SK-N-SH treated with all-trans-retinoic acid at 6 μM for 48 hours (cell line): ENCODE measurements at regions not wholly inside any gene's neighbourhood (a gene's known extent, or its start where the extent isn't known, plus 50 kb on each side); places are given as distances from the start of the nearest gene placed in this dataset.

Experiments
- ARNTL ChIP-seq: fragments of 450-650 bp; formaldehyde crosslinking; IDR thresholded peaks from 2 replicates; pipeline ENCODE4 v1.5.0; 2020; ENCODE audit warnings: low read depth, mild to moderate bottlenecking, moderate library complexity, borderline replicate concordance
- ESRRG ChIP-seq: fragments of 250-450 bp; sonication (Bioruptor Pico); IDR thresholded peaks from 2 replicates; pipeline ENCODE4 v1.6.1; 2021; ENCODE audit warnings: mild to moderate bottlenecking
- ISL1 ChIP-seq: fragments of 250-450 bp; sonication (Bioruptor Pico); IDR thresholded peaks from 2 replicates; pipeline ENCODE4 v2.1.2; 2022; ENCODE audit warnings: mild to moderate bottlenecking, moderate library complexity
- OSR1 ChIP-seq: fragments of 250-450 bp; sonication (Bioruptor Pico); IDR thresholded peaks from 2 replicates; pipeline ENCODE4 v1.8.0; 2022; ENCODE audit warnings: moderate library complexity, mild to moderate bottlenecking, inconsistent platforms
- POU6F1 ChIP-seq: fragments of 250-450 bp; sonication (Bioruptor Pico); IDR thresholded peaks from 2 replicates; pipeline ENCODE4 v1.8.0; 2021; ENCODE audit warnings: low read depth, mild to moderate bottlenecking, moderate library complexity, borderline replicate concordance
- PPARA ChIP-seq: fragments of 250-450 bp; sonication (Bioruptor Pico); IDR thresholded peaks from 2 replicates; pipeline ENCODE4 v1.5.0; 2020; ENCODE audit warnings: mild to moderate bottlenecking, borderline replicate concordance
- SNAI2 ChIP-seq: fragments of 250-450 bp; sonication (Bioruptor Pico); IDR thresholded peaks from 2 replicates; pipeline ENCODE4 v1.5.0; 2020; ENCODE audit warnings: mild to moderate bottlenecking, moderate library complexity
- TCF4 ChIP-seq: fragments of 250-450 bp; sonication (Bioruptor Pico); IDR thresholded peaks from 2 replicates; pipeline ENCODE4 v1.8.0; 2021; ENCODE audit warnings: mild to moderate bottlenecking, moderate library complexity, borderline replicate concordance
- TOX ChIP-seq: fragments of 250-450 bp; sonication (Bioruptor Pico); IDR thresholded peaks from 2 replicates; pipeline ENCODE4 v1.8.0; 2021; ENCODE audit warnings: mild to moderate bottlenecking, moderate library complexity, borderline replicate concordance
- ZFP30 ChIP-seq: fragments of 450-650 bp; formaldehyde crosslinking; IDR thresholded peaks from 2 replicates; pipeline ENCODE4 v1.5.0; 2022; ENCODE audit warnings: mild to moderate bottlenecking, moderate library complexity
- TF ChIP-seq, protein P1 (sequence below): fragments of 250-450 bp; sonication (Bioruptor Pico); IDR thresholded peaks from 2 replicates; pipeline ENCODE4 v1.8.0; 2020; ENCODE audit warnings: mild to moderate bottlenecking, moderate library complexity, borderline replicate concordance
- TF ChIP-seq, protein P2 (sequence below): fragments of 250-450 bp; sonication (Bioruptor Pico); IDR thresholded peaks from 2 replicates; pipeline ENCODE4 v1.5.1; 2020; ENCODE audit warnings: low read depth, mild to moderate bottlenecking, moderate library complexity
- TF ChIP-seq, protein P3 (sequence below): fragments of 250-450 bp; sonication (Bioruptor Pico); IDR thresholded peaks from 2 replicates; pipeline ENCODE4 v1.5.0; 2020; ENCODE audit warnings: mild to moderate bottlenecking, moderate library complexity

DNA sequence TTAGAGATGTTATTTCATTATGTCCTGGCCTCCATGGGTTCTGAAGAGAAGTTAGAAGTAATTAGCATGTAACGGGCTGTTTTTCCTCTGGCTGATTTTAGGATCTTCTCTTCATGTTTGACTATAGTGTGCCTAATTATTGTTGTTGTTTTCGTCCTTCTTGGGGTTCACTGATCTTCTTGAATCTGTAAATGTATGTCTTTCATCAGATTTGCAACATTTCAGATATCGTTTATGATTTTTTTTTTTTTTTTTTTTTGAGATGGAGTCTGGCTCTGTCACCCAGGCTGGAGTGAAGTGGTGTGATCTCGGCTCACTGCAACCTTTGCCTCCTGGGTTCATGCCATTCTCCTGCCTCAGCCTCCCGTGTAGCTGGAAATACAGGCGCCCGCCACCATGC lies 246.7 kb downstream of the TFAP2C start:
- TF ChIP-seq OSR1 (no peak), SNAI2 (CRISPR knock-in tag) (no peak), ARNTL (CRISPR knock-in tag) (no peak), TCF4 (no peak), ISL1 (no peak), ESRRG (CRISPR knock-in tag) (no peak), ZFP30 (CRISPR knock-in tag) (no peak), POU6F1 (CRISPR knock-in tag) (no peak), TOX (CRISPR knock-in tag) (no peak), PPARA (CRISPR knock-in tag) (no peak)
- TF ChIP-seq, protein P1, sequence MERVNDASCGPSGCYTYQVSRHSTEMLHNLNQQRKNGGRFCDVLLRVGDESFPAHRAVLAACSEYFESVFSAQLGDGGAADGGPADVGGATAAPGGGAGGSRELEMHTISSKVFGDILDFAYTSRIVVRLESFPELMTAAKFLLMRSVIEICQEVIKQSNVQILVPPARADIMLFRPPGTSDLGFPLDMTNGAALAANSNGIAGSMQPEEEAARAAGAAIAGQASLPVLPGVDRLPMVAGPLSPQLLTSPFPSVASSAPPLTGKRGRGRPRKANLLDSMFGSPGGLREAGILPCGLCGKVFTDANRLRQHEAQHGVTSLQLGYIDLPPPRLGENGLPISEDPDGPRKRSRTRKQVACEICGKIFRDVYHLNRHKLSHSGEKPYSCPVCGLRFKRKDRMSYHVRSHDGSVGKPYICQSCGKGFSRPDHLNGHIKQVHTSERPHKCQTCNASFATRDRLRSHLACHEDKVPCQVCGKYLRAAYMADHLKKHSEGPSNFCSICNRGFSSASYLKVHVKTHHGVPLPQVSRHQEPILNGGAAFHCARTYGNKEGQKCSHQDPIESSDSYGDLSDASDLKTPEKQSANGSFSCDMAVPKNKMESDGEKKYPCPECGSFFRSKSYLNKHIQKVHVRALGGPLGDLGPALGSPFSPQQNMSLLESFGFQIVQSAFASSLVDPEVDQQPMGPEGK (CRISPR knock-in tag) = no peak
- TF ChIP-seq, protein P2, sequence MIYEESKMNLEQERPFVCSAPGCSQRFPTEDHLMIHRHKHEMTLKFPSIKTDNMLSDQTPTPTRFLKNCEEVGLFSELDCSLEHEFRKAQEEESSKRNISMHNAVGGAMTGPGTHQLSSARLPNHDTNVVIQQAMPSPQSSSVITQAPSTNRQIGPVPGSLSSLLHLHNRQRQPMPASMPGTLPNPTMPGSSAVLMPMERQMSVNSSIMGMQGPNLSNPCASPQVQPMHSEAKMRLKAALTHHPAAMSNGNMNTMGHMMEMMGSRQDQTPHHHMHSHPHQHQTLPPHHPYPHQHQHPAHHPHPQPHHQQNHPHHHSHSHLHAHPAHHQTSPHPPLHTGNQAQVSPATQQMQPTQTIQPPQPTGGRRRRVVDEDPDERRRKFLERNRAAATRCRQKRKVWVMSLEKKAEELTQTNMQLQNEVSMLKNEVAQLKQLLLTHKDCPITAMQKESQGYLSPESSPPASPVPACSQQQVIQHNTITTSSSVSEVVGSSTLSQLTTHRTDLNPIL = no peak
- TF ChIP-seq, protein P3, sequence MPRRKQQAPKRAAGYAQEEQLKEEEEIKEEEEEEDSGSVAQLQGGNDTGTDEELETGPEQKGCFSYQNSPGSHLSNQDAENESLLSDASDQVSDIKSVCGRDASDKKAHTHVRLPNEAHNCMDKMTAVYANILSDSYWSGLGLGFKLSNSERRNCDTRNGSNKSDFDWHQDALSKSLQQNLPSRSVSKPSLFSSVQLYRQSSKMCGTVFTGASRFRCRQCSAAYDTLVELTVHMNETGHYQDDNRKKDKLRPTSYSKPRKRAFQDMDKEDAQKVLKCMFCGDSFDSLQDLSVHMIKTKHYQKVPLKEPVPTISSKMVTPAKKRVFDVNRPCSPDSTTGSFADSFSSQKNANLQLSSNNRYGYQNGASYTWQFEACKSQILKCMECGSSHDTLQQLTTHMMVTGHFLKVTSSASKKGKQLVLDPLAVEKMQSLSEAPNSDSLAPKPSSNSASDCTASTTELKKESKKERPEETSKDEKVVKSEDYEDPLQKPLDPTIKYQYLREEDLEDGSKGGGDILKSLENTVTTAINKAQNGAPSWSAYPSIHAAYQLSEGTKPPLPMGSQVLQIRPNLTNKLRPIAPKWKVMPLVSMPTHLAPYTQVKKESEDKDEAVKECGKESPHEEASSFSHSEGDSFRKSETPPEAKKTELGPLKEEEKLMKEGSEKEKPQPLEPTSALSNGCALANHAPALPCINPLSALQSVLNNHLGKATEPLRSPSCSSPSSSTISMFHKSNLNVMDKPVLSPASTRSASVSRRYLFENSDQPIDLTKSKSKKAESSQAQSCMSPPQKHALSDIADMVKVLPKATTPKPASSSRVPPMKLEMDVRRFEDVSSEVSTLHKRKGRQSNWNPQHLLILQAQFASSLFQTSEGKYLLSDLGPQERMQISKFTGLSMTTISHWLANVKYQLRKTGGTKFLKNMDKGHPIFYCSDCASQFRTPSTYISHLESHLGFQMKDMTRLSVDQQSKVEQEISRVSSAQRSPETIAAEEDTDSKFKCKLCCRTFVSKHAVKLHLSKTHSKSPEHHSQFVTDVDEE (CRISPR knock-in tag) = no peak
